ENCODE measurements at regions not wholly inside any gene's neighbourhood (a gene's known extent, or its start where the extent isn't known, plus 50 kb on each side); places are given as distances from the start of the nearest gene placed in this dataset.

DNA sequence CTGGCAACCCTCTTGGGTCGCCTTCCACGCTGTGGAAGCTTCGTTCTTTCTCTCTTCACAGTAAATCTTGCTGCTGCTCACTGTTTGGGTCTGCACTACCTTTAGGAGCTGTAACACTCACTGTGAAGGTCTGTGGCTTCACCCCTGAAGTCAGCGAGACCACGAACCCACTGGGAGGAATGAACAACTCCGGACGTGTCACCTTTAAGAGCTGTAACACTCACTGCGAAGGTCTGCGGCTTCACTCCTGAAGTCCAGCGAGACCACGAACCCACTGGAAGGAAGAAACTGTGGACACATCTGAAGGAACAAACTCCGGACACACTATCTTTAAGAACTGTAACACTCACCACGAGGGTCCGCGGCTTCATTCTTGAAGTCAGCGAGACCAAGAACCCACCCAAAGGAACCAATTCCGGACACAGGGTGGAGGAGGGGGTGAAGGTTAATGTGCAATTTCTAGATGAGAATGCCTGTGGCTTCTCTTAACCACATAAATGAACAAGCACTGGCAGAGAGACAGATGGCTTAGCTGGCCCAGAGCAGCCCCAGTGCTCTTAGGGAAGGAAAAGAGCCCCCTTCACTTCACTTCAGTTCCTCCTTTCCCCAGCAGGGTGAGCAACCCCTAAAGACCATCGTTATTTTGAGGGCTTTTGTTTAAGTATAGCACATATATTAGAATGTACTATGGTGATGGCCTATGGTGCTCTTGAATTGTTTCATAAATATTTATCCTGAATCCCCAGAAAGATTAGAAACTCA, 73.0 kb downstream of the LUZP4 start:
- TF ChIP-seq CTCF (IDR thresholded peaks at IDR 0.05; ENCODE audit: low read depth, low read length) (no peak), EZH2phosphoT487 (IDR thresholded peaks at IDR 0.05; ENCODE audit: low read depth) (no peak)
